OCI-LY3 (cell line): ENCODE measurements at regions not wholly inside any gene's neighbourhood (a gene's known extent, or its start where the extent isn't known, plus 50 kb on each side); places are given as distances from the start of the nearest gene placed in this dataset.
"Not testable (repeated sequence)": the region's sequence is repeated elsewhere in the genome, so short reads cannot be mapped to it uniquely, and the experiment has no call there.

ENCODE experiments used
- H2AFZ ChIP-seq: fragments of 200-600, 300-600 bp; shearing (Covaris generic); 2 replicates; pipeline ENCODE4 v1.6.0; 2014; ENCODE audit warnings: antibody characterized with exemption, low read depth, low read length
- H3K27ac ChIP-seq: fragments of 200-600, 300-600 bp; sonication (generic); 2 replicates; pipeline ENCODE4 v1.5.1; 2014; ENCODE audit warnings: mild to moderate bottlenecking, low read length, moderate library complexity, mixed read lengths
- H3K27me3 ChIP-seq: fragments of 200-600, 300-600 bp; sonication (generic); 2 replicates; pipeline ENCODE4 v1.6.1; 2014; ENCODE audit warnings: low read depth, low read length, mixed read lengths
- H3K36me3 ChIP-seq: fragments of 200-600, 300-600 bp; sonication (generic); replicated peaks from 2 replicates; pipeline ENCODE3; 2014; ENCODE audit warnings: low read depth, low read length, mixed read lengths
- H3K4me1 ChIP-seq: fragments of 300-600, 200-600 bp; sonication (generic); 2 replicates; pipeline ENCODE4 v1.6.1; 2014; ENCODE audit warnings: low read length, mixed read lengths
- H3K4me2 ChIP-seq: fragments of 200-600, 300-600 bp; sonication (generic); 2 replicates; pipeline ENCODE4 v1.6.1; 2014; ENCODE audit warnings: low read length, mixed read lengths
- H3K4me3 ChIP-seq: fragments of 300-600, 200-600 bp; sonication (generic); 2 replicates; pipeline ENCODE4 v1.5.1; 2014; ENCODE audit warnings: antibody characterized with exemption, mild to moderate bottlenecking, low read length, moderate library complexity
- H3K79me2 ChIP-seq: fragments of 300-600, 200-600 bp; shearing (Covaris generic); 2 replicates; pipeline ENCODE4 v1.6.1; 2014; ENCODE audit warnings: mild to moderate bottlenecking, low read length, mixed read lengths
- H3K9ac ChIP-seq: fragments of 300-600, 200-600 bp; shearing (Covaris generic); 2 replicates; pipeline ENCODE4 v1.6.0; 2014; ENCODE audit warnings: mild to moderate bottlenecking, low read length, moderate library complexity
- H3K9me3 ChIP-seq: fragments of 200-600, 300-600 bp; shearing (Covaris generic); 2 replicates; pipeline ENCODE4 v1.6.1; 2014; ENCODE audit warnings: low read length, mixed read lengths; ENCODE audit not compliant: insufficient read depth
- H4K20me1 ChIP-seq: fragments of 200-600, 300-600 bp; sonication (generic); 2 replicates; pipeline ENCODE4 v1.6.1; 2016; ENCODE audit warnings: low read length, mixed read lengths; ENCODE audit not compliant: insufficient read depth
- EZH2phosphoT487 ChIP-seq: fragments of 200-600 bp; shearing (Covaris generic); IDR thresholded peaks from 2 replicates; pipeline ENCODE4 v1.6.1; 2018; ENCODE audit warnings: antibody characterized with exemption, mixed run types, low read depth
- TF ChIP-seq, protein P1 (sequence below): fragments of 200-600, 300-600 bp; sonication (generic); IDR thresholded peaks from 2 replicates; pipeline ENCODE4 v1.5.1; 2014; ENCODE audit warnings: antibody characterized with exemption, low read length, low read depth

DNA sequence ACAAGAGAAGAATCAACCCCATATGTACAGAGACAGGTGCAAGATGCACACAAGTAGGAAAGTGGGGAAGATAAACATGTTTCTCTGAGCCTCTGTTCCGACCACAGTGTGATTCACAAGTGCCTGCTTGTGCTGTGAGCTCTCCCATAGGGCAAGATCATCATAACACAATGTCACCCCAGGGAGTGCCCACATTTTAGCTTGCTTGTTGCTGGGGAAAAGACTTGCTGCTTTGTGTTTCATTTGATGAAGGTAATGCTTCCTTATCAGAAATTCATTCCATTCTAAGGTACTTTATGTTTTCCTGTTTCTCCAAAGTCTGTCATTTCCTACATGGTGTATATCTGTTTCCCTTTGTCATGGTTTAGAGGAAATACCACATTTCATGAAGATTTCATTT lies 304.5 kb upstream of the DIPK2B start:
- H3K36me3 ChIP-seq = no peaks in the 10 kb centered on the region
- H3K4me3 ChIP-seq = no peak overlapping the region
- no peak overlapping the region for H3K9ac ChIP-seq
- H3K27ac ChIP-seq = no peak overlapping the region
- no peak overlapping the region for H2AFZ ChIP-seq
- H3K9me3 ChIP-seq = no peaks in the 10 kb centered on the region
- H3K4me2 ChIP-seq = no peak overlapping the region
- H3K27me3 ChIP-seq = no peaks in the 10 kb centered on the region
- TF ChIP-seq, protein P1, sequence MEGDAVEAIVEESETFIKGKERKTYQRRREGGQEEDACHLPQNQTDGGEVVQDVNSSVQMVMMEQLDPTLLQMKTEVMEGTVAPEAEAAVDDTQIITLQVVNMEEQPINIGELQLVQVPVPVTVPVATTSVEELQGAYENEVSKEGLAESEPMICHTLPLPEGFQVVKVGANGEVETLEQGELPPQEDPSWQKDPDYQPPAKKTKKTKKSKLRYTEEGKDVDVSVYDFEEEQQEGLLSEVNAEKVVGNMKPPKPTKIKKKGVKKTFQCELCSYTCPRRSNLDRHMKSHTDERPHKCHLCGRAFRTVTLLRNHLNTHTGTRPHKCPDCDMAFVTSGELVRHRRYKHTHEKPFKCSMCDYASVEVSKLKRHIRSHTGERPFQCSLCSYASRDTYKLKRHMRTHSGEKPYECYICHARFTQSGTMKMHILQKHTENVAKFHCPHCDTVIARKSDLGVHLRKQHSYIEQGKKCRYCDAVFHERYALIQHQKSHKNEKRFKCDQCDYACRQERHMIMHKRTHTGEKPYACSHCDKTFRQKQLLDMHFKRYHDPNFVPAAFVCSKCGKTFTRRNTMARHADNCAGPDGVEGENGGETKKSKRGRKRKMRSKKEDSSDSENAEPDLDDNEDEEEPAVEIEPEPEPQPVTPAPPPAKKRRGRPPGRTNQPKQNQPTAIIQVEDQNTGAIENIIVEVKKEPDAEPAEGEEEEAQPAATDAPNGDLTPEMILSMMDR = no peak
- TF ChIP-seq EZH2phosphoT487 = no peak
- H4K20me1 ChIP-seq = no peaks in the 10 kb centered on the region
- no peaks in the 10 kb centered on the region for H3K79me2 ChIP-seq
- H3K4me1 ChIP-seq = no peaks in the 10 kb centered on the region

DNA sequence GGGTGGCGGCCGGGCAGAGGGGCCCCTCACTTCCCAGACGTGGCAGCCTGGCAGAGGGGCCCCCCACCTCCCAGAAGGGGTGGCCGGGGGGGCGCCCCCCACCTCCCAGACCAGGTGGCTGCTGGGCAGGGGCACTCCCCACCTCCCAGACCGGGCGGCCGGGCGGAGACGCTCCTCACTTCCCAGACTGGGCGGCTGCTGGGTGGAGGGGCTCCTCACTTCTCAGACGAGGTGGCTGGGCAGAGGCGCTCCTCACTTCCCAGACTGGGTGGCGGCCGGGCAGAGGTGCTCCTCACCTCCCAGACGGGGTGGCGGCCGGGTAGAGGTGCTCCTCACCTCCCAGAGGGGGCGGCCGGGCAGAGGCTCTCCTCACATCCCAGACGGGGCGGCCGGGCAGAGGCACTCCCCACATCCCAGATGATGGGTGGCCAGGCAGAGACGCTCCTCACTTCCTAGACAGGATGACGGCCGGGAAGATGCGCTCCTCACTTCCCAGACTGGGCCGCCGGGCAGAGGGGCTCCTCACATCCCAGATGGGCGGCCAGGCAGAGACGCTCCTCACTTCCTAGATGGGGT lies 303.2 kb upstream of the DIPK2B start:
- H2AFZ ChIP-seq, H3K36me3 ChIP-seq, H3K27me3 ChIP-seq, H3K27ac ChIP-seq, H3K4me2 ChIP-seq, H3K9ac ChIP-seq, H3K4me1 ChIP-seq, H3K79me2 ChIP-seq, H3K4me3 ChIP-seq, H4K20me1 ChIP-seq, H3K9me3 ChIP-seq: not testable (repeated sequence)

DNA sequence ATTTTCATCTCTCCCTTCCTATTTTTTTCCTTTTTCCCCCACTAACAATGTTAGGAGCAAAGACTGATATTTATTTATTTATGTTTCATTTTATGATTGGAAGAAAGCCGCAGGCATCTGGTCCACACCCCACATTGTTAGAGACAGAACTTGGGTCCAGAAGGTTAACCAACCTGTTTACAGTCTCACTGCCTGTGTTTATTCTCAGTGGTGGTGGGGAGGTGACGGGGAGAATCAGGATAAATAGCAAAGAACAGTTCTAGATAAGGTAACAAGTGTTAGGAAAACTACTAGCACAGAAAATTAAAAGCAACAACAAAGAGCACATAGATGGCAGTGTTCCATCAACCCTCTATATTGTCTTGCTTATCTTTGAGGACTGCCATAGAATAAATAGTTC lies 301.7 kb upstream of the DIPK2B start:
- Histone ChIP-seq H3K4me2 (no peak overlapping the region), H2AFZ (no peak overlapping the region), H4K20me1 (no peaks in the 10 kb centered on the region), H3K4me3 (no peak overlapping the region), H3K9ac (no peak overlapping the region), H3K27me3 (no peaks in the 10 kb centered on the region), H3K27ac (no peak overlapping the region), H3K36me3 (no peaks in the 10 kb centered on the region), H3K9me3 (no peaks in the 10 kb centered on the region), H3K79me2 (no peaks in the 10 kb centered on the region), H3K4me1 (no peaks in the 10 kb centered on the region)
- no peak for TF ChIP-seq EZH2phosphoT487
- TF ChIP-seq, protein P1 = no peak

DNA sequence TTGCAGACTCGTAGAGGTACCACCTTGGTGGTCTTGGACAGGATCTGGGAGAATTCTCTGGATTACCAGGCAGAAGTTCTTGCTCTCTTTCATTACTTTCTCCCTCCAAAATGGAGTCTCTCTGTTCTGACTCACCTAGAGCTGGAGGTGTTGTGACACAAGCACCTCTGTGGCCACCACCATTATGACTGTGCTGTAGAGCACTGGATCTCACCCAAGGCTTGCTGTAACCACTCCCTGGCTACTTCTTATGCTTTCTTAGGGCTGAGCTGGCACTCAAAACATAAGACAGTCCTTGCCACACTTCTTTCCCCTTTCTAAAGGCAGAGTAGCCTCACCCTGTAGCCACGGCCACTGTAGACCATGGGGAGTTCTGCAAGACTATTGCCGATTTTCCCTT lies 296.6 kb upstream of the DIPK2B start:
- Histone ChIP-seq H3K9me3 (no peaks in the 10 kb centered on the region), H4K20me1 (no peaks in the 10 kb centered on the region), H3K4me3 (no peak overlapping the region), H3K9ac (no peak overlapping the region), H3K27ac (no peak overlapping the region), H2AFZ (no peak overlapping the region), H3K36me3 (no peaks in the 10 kb centered on the region), H3K27me3 (no peaks in the 10 kb centered on the region), H3K4me2 (no peak overlapping the region), H3K4me1 (no peaks in the 10 kb centered on the region), H3K79me2 (no peaks in the 10 kb centered on the region)
- no peak for TF ChIP-seq EZH2phosphoT487
- TF ChIP-seq, protein P1 = no peak

DNA sequence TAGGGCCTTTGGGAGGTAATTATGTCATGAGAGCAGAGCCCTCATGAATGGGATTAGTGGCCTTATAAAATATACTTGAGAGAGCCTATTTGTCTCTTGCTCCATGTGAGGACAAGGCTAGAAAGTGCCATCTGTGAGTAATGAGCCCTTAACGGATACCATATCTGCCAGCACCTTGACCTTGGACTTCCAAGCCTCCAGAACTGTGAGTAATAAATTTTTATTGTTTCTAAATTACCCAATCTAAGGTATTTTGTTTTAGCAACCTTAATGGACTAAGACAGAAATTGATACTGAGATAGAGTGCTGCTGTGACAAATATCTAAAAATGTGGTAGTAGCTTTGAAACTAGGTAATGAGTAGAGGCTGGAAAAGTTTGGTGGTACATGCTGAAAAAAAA lies 285.0 kb upstream of the DIPK2B start:
- Histone ChIP-seq H2AFZ (no peak overlapping the region), H3K4me3 (no peak overlapping the region), H3K9me3 (no peaks in the 10 kb centered on the region), H3K4me2 (no peak overlapping the region), H3K79me2 (no peaks in the 10 kb centered on the region), H3K27me3 (no peaks in the 10 kb centered on the region), H3K36me3 (no peaks in the 10 kb centered on the region), H4K20me1 (no peaks in the 10 kb centered on the region), H3K9ac (no peak overlapping the region), H3K27ac (no peak overlapping the region), H3K4me1 (no peaks in the 10 kb centered on the region)
- no peak for TF ChIP-seq EZH2phosphoT487
- TF ChIP-seq, protein P1 = no peak
